OCI-LY7 (cell line): ENCODE measurements at regions not wholly inside any gene's neighbourhood (a gene's known extent, or its start where the extent isn't known, plus 50 kb on each side); places are given as distances from the start of the nearest gene placed in this dataset.

Source experiments
- CTCF ChIP-seq: fragments of 200-600 bp; sonication (generic); conservative IDR thresholded peaks from 2 replicates; pipeline ENCODE4 v1.5.1; 2014; ENCODE audit warnings: mild to moderate bottlenecking, antibody characterized with exemption, low read length, moderate library complexity, mixed read lengths
- EZH2phosphoT487 ChIP-seq: fragments of 200-600 bp; sonication (generic); IDR thresholded peaks from 2 replicates; pipeline ENCODE4 v1.6.1; 2018; ENCODE audit warnings: low read depth, borderline replicate concordance, mild to moderate bottlenecking, mixed run types, antibody characterized with exemption, low read length, moderate library complexity, mixed read lengths

GRCh38 chr10:36117890-36118289 lies 475.8 kb upstream of the FZD8 start:
- TF ChIP-seq CTCF = no peak
- no peak for TF ChIP-seq EZH2phosphoT487
